ENCODE measurements at regions not wholly inside any gene's neighbourhood (a gene's known extent, or its start where the extent isn't known, plus 50 kb on each side); places are given as distances from the start of the nearest gene placed in this dataset.

DNA sequence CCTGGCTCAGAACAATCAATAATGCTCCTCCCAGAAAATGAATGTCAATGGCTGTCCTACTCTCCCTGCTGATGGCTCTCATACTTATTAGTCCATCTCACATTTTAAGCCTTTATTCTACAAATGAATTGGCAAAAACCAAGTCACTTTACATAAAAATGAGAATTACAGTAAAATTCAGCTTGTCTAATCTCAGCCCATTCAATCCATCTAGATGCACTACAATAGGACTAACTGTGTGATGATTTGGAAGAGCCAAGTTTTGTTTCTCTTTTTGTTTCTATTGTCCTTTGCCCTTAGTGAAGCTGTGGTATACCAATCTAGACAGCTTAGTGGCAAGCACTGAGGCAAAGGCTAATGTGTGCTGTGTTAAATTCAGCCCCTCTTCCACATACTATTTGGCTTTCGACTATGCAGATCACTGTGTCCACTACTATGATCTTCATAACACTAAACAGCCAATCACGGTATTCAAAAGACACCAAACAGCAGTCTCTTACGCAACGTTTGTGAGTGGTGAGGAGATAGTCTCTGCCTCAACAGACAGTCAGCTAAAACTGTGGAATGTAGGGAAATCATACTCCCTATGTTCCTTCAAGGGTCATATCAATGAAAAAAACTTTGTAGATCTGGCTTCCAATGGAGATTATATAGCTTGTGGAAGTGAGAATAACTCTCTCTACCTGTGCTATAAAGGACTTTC lies 140.8 kb upstream of the ZNF462 start:
- no peak for ATAC-seq (ENCODE audit: low read depth)
- no peaks in the 10 kb centered on the region for H3K36me3 ChIP-seq (ENCODE audit: low read depth)
- H3K9me3 ChIP-seq (ENCODE audit: severe bottlenecking) = no peaks in the 10 kb centered on the region
- H3K27me3 ChIP-seq (ENCODE audit: insufficient read depth, poor library complexity, severe bottlenecking) = no peaks in the 10 kb centered on the region
- H3K27ac ChIP-seq (ENCODE audit: poor library complexity, severe bottlenecking) = no peak overlapping the region
- peaks cover 21% of the 10 kb centered on the region for H3K4me1 ChIP-seq (ENCODE audit: insufficient read depth, poor library complexity, severe bottlenecking)
- DNase-seq (ENCODE audit: low spot score) = no peak
- TF ChIP-seq, protein P1, sequence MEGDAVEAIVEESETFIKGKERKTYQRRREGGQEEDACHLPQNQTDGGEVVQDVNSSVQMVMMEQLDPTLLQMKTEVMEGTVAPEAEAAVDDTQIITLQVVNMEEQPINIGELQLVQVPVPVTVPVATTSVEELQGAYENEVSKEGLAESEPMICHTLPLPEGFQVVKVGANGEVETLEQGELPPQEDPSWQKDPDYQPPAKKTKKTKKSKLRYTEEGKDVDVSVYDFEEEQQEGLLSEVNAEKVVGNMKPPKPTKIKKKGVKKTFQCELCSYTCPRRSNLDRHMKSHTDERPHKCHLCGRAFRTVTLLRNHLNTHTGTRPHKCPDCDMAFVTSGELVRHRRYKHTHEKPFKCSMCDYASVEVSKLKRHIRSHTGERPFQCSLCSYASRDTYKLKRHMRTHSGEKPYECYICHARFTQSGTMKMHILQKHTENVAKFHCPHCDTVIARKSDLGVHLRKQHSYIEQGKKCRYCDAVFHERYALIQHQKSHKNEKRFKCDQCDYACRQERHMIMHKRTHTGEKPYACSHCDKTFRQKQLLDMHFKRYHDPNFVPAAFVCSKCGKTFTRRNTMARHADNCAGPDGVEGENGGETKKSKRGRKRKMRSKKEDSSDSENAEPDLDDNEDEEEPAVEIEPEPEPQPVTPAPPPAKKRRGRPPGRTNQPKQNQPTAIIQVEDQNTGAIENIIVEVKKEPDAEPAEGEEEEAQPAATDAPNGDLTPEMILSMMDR (IDR thresholded peaks at IDR 0.05; ENCODE audit: poor library complexity, severe bottlenecking) = no peak
- no peak overlapping the region for H3K4me3 ChIP-seq (ENCODE audit: severe bottlenecking)

DNA sequence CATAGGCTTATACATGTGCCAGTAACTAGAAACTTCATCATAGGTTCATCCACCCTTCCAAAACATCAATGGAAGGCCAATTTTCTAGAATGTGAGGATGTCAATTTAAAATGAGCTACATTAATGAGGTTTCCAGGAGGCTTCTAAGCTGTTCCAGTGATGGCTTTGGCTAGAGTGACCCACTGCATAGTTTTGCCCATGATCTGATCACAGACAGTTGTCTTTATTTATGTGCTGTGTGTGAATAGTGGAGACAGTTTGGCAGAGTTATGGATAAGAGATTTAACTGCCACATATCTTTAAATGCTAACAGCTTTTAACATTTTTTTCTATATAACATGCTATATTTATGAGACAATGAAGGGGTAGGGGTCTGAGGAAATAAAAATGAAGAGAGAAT lies 139.0 kb upstream of the ZNF462 start:
- TF ChIP-seq, protein P1 (IDR thresholded peaks at IDR 0.05; ENCODE audit: poor library complexity, severe bottlenecking) = no peak
- Histone ChIP-seq H3K4me1 (ENCODE audit: insufficient read depth, poor library complexity, severe bottlenecking) (peaks cover 4% of the 10 kb centered on the region), H3K4me3 (ENCODE audit: severe bottlenecking) (no peak overlapping the region), H3K27me3 (ENCODE audit: insufficient read depth, poor library complexity, severe bottlenecking) (no peaks in the 10 kb centered on the region), H3K36me3 (ENCODE audit: low read depth) (no peaks in the 10 kb centered on the region), H3K27ac (ENCODE audit: poor library complexity, severe bottlenecking) (no peak overlapping the region), H3K9me3 (ENCODE audit: severe bottlenecking) (no peaks in the 10 kb centered on the region)
- no peak for DNase-seq (ENCODE audit: low spot score)
- ATAC-seq (ENCODE audit: low read depth) = no peak

DNA sequence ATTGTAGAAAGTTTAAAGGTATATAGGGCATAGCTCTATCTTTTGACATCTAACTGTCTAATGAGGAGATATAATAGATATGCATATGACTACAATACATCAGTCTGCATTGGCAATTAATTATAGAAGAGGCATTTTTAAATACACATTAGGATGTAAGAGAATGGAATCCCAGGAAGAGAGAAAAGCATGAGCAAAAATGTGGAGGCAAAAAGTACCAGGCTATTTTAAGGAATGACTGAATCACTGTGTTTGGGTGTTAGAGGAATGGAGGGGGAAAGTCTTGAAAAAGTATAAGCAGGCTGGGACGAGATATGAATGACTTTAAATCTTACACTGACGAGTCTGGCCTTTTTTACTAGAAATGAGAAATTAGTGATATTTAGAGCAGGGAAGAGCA lies 138.4 kb upstream of the ZNF462 start:
- H3K36me3 ChIP-seq (ENCODE audit: low read depth) = no peaks in the 10 kb centered on the region
- no peak overlapping the region for H3K4me3 ChIP-seq (ENCODE audit: severe bottlenecking)
- H3K27me3 ChIP-seq (ENCODE audit: insufficient read depth, poor library complexity, severe bottlenecking) = no peaks in the 10 kb centered on the region
- ATAC-seq (ENCODE audit: low read depth) (no peak), DNase-seq (ENCODE audit: low spot score) (no peak)
- TF ChIP-seq, protein P1 (IDR thresholded peaks at IDR 0.05; ENCODE audit: poor library complexity, severe bottlenecking) = no peak
- no peak overlapping the region for H3K27ac ChIP-seq (ENCODE audit: poor library complexity, severe bottlenecking)
- H3K9me3 ChIP-seq (ENCODE audit: severe bottlenecking) = no peaks in the 10 kb centered on the region
- H3K4me1 ChIP-seq (ENCODE audit: insufficient read depth, poor library complexity, severe bottlenecking) = no peaks in the 10 kb centered on the region

DNA sequence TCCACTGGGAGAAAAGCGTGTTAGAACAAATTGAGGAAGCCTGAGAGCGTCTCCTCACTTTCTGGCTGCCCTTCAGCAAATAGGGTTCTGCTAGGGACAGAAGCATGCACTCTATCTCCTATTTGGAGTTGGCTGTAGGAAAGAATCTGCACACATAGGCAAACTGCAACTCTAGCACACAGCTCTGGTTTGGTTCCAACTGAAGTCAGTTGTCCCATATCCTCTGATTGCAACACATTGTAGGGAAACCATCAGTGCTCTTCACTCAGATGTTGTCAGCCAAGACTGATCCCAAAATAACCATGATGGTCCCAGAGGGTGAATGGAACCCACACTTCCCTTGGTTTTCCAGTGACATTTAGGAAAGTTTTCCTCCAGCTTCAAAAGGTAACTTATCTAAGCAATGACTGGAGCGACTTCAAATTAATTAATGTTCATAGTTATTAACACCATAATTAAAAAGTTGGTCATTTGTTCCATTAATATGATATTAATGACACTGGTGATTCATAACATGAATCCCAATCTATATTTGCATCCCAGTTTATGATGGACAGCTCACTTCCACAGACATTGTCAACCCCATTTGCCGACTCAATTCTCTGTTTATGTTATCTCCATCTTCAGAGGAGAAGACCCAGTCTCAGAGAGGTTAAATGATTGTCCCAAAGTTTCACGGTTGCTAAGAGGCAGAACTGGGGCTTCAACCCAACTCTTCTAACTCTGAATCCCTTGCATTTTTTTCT lies 136.7 kb upstream of the ZNF462 start:
- H3K27me3 ChIP-seq (ENCODE audit: insufficient read depth, poor library complexity, severe bottlenecking) = no peaks in the 10 kb centered on the region
- no peak for DNase-seq (ENCODE audit: low spot score)
- no peak overlapping the region for H3K4me3 ChIP-seq (ENCODE audit: severe bottlenecking)
- no peak overlapping the region for H3K27ac ChIP-seq (ENCODE audit: poor library complexity, severe bottlenecking)
- H3K4me1 ChIP-seq (ENCODE audit: insufficient read depth, poor library complexity, severe bottlenecking) = no peaks in the 10 kb centered on the region
- no peak for ATAC-seq (ENCODE audit: low read depth)
- TF ChIP-seq, protein P1 (IDR thresholded peaks at IDR 0.05; ENCODE audit: poor library complexity, severe bottlenecking) = no peak
- H3K36me3 ChIP-seq (ENCODE audit: low read depth) = no peaks in the 10 kb centered on the region
- H3K9me3 ChIP-seq (ENCODE audit: severe bottlenecking) = no peaks in the 10 kb centered on the region

DNA sequence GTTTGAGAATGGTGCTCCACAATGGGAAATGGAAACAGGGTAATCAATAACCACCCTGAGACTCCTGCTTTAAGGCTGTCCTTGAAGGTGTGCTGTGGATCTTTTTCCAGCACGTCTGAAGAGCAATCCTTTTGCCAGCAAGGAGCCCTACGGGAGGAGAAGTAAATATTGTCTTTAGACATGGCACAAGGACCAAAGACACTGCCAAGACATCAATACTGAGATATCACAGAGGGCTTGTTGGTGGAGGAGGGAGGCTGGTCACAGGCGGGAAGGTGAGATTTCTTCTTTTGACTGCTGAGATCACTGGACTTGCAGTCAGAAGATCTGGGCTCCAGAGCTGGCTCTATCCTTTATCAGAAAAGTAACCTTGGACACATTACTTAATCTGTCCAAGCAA lies 135.0 kb upstream of the ZNF462 start:
- TF ChIP-seq, protein P1 (IDR thresholded peaks at IDR 0.05; ENCODE audit: poor library complexity, severe bottlenecking) = no peak
- ATAC-seq (ENCODE audit: low read depth) (no peak), DNase-seq (ENCODE audit: low spot score) (no peak)
- H3K9me3 ChIP-seq (ENCODE audit: severe bottlenecking) = no peaks in the 10 kb centered on the region
- H3K27ac ChIP-seq (ENCODE audit: poor library complexity, severe bottlenecking) = no peak overlapping the region
- no peaks in the 10 kb centered on the region for H3K36me3 ChIP-seq (ENCODE audit: low read depth)
- H3K4me1 ChIP-seq (ENCODE audit: insufficient read depth, poor library complexity, severe bottlenecking) = no peaks in the 10 kb centered on the region
- H3K4me3 ChIP-seq (ENCODE audit: severe bottlenecking) = no peak overlapping the region
- H3K27me3 ChIP-seq (ENCODE audit: insufficient read depth, poor library complexity, severe bottlenecking) = no peaks in the 10 kb centered on the region

All from RWPE2 (cell line).